ENCODE measurements at regions not wholly inside any gene's neighbourhood (a gene's known extent, or its start where the extent isn't known, plus 50 kb on each side); places are given as distances from the start of the nearest gene placed in this dataset.

- TF ChIP-seq CTCF (IDR thresholded peaks at IDR 0.05; ENCODE audit: borderline replicate concordance, extremely low read depth, low read length, poor library complexity, severe bottlenecking): no peak
- TF ChIP-seq EZH2 (IDR thresholded peaks at IDR 0.05; ENCODE audit: borderline replicate concordance, low read depth, low read length, severe bottlenecking): no peak
Measured at GRCh38 chr21:28872218-28872617, 120.5 kb downstream of the LTN1 start.
